Caco-2 (cell line): ENCODE measurements at regions not wholly inside any gene's neighbourhood (a gene's known extent, or its start where the extent isn't known, plus 50 kb on each side); places are given as distances from the start of the nearest gene placed in this dataset.

Experiments
- BruUV-seq: library from RNA; stranded (reverse); fragments of 400-500 nt; replicated peaks from 2 replicates; lab custom pipeline; 2021; lab: Mats Ljungman, UMichigan
- CTCF ChIA-PET: fragments of 300-600 bp; sonication (Branson Sonifier 250); formaldehyde crosslinking; loops from one replicate; lab custom pipeline; 2022; ENCODE audit warnings: antibody characterized with exemption; lab: Charles Lee
- POLR2A ChIA-PET: fragments of 300-600 bp; sonication (Branson Sonifier 250); formaldehyde crosslinking; loops from one replicate; lab custom pipeline; 2022; ENCODE audit warnings: antibody characterized with exemption; lab: Charles Lee
- DNase-seq, 2 experiments: peaks; one replicate each; pipeline versions ENCODE4 v3.0.0 to v3.0.0-alpha.2; 2020 to 2022
- H3K27me3 ChIP-seq: replicated peaks from 2 replicates; pipeline ENCODE4 v1.6.0; 2011; ENCODE audit warnings: low read length; ENCODE audit not compliant: control insufficient read depth, insufficient read depth
- H3K36me3 ChIP-seq: 2 replicates; pipeline ENCODE4 v1.5.1; 2011; ENCODE audit warnings: low read length; ENCODE audit not compliant: control insufficient read depth, insufficient read depth
- H3K4me1 ChIP-seq: fragments of 250-450 bp; sonication (Bioruptor Pico); 2 replicates; pipeline ENCODE4 v1.5.1; 2020; ENCODE audit warnings: mild to moderate bottlenecking
- H3K4me3 ChIP-seq: 2 replicates; pipeline ENCODE4 v1.5.1; 2011; ENCODE audit warnings: low read depth, mild to moderate bottlenecking, control low read depth, low read length
- H3K9me3 ChIP-seq: fragments of 250-450 bp; sonication (Bioruptor Pico); 2 replicates; pipeline ENCODE4 v1.5.1; 2020; ENCODE audit warnings: mild to moderate bottlenecking, moderate library complexity
- H3K27ac Mint-ChIP-seq: one replicate; pipeline ENCODE4 v1.8.0; 2022; ENCODE audit warnings: mixed read lengths; ENCODE audit not compliant: unreplicated experiment
- H3K27me3 Mint-ChIP-seq: one replicate; pipeline ENCODE4 v1.8.0; 2022; ENCODE audit warnings: mixed read lengths; ENCODE audit not compliant: insufficient read depth, unreplicated experiment
- H3K36me3 Mint-ChIP-seq: one replicate; pipeline ENCODE4 v1.8.0; 2022; ENCODE audit warnings: mild to moderate bottlenecking, mixed read lengths; ENCODE audit not compliant: insufficient read depth, unreplicated experiment
- H3K4me1 Mint-ChIP-seq: one replicate; pipeline ENCODE4 v1.8.0; 2022; ENCODE audit warnings: low read depth, mixed read lengths; ENCODE audit not compliant: unreplicated experiment
- H3K4me3 Mint-ChIP-seq: one replicate; pipeline ENCODE4 v1.8.0; 2022; ENCODE audit warnings: mild to moderate bottlenecking, moderate library complexity, mixed read lengths; ENCODE audit not compliant: unreplicated experiment
- H3K9me3 Mint-ChIP-seq: one replicate; pipeline ENCODE4 v1.8.0; 2022; ENCODE audit warnings: mixed read lengths; ENCODE audit not compliant: unreplicated experiment
- intact Hi-C: fragments of 100-400 bp; cut with micrococcal nuclease; formaldehyde crosslinking; loops from one replicate; pipeline ENCODE4 v1.10.0; 2022; ENCODE audit not compliant: unreplicated experiment
- TF ChIP-seq, protein P1 (sequence below), 2 experiments: fragments of 200-600 bp in 1 of 2; IDR thresholded peaks; 1 replicate in 1 of 2; 2 replicates in 1 of 2; pipeline versions ENCODE4 v1.5.1 to v1.8.0; 2011 to 2022; ENCODE audit warnings: antibody characterized with exemption in 1 of 2, control low read depth in 1 of 2, inconsistent platforms in 1 of 2, low read depth in 1 of 2, low read length in 1 of 2, mild to moderate bottlenecking in 1 of 2, moderate library complexity in 1 of 2; ENCODE audit not compliant: insufficient read depth in 1 of 2, severe bottlenecking in 1 of 2, unreplicated experiment in 1 of 2

DNA sequence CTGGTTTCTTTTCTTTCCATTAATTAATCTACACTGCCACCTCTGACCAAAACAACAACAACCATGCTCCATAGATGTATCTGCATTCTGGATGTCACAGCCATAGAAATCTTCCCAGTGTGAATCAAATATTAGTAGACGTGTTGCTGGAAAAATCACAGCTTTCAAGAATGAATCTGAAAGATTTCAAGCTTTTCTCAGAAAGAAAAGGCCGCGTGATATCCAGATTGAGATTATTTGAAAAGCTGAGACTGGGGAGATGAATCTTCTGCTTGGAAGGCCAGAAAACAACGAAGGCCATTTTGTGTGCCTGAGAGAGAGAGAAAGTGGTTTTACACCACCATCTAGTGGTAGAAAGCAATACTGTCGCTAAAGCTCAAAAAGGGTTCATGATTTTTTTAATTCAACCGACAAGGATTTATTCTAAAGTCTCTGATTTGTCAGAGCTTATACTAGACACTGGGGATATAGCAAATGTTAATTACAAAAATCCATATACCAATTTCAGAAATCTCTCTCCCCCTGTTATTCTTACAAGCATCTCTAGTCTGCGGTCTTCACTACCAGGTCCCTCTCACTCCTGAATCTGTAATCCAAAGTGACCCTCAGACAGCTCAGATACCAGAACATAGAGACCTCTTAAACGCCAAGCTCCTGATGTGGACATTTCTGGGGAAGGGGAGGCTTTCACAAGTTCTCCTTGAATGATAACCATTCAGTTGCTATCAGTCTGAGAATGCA is 87.5 kb upstream of the SGIP1 start:
- no peaks in the 10 kb centered on the region for H3K27me3 ChIP-seq
- no peaks in the 10 kb centered on the region for H3K9me3 Mint-ChIP-seq
- CTCF ChIA-PET: interaction anchor here (0.5 to 1.1 kb wide), 4 partner anchors 10 to 738 kb away, joined by 3 to 11 read pairs (median 3); no protein-coding TSS in a partner anchor

DNA sequence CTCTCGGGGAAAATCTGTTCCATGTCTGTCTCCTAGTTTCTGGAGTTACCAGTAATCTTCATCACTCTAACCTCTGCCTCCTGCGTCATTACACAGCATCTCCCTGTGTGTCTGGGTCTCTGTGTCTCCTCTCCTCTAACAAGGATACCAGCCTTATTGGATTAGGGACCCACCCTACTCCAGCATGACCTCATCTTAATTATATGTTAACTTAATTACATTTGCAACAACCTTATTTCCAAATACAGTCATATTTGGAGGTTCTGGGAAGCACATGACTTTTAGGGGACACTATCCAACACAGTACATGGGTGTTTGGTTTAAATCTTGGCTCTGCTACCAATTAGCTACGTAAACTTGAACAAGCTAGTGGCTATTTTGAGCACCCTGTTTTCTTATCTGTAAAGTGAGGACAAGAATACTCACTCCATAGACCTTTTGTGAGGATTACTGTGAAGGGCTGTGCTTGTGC is 83.9 kb upstream of the SGIP1 start:
- Histone ChIP-seq H3K4me3 (no peak overlapping the region), H3K36me3 (no peaks in the 10 kb centered on the region), H3K27me3 (no peaks in the 10 kb centered on the region), H3K4me1 (no peaks in the 10 kb centered on the region), H3K9me3 (no peaks in the 10 kb centered on the region)
- H3K4me3 Mint-ChIP-seq: no peak overlapping the region
- ChIA-PET POLR2A (no interaction called here), CTCF (no interaction called here)
- intact Hi-C loops: loop anchor here (5.0 kb wide), 1 partner anchor 52 kb away; no protein-coding TSS in a partner anchor
- DNase-seq: no peak
- TF ChIP-seq, protein P1, sequence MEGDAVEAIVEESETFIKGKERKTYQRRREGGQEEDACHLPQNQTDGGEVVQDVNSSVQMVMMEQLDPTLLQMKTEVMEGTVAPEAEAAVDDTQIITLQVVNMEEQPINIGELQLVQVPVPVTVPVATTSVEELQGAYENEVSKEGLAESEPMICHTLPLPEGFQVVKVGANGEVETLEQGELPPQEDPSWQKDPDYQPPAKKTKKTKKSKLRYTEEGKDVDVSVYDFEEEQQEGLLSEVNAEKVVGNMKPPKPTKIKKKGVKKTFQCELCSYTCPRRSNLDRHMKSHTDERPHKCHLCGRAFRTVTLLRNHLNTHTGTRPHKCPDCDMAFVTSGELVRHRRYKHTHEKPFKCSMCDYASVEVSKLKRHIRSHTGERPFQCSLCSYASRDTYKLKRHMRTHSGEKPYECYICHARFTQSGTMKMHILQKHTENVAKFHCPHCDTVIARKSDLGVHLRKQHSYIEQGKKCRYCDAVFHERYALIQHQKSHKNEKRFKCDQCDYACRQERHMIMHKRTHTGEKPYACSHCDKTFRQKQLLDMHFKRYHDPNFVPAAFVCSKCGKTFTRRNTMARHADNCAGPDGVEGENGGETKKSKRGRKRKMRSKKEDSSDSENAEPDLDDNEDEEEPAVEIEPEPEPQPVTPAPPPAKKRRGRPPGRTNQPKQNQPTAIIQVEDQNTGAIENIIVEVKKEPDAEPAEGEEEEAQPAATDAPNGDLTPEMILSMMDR (IDR thresholded peaks at IDR 0.05; ENCODE audit: insufficient read depth in 1 of 2, low read depth in 1 of 2, low read length in 1 of 2, severe bottlenecking in 1 of 2, unreplicated experiment in 1 of 2): no peak
- H3K27ac Mint-ChIP-seq: no peak overlapping the region
- BruUV-seq: no TSS peak
- H3K36me3 Mint-ChIP-seq: no peaks in the 10 kb centered on the region
- H3K27me3 Mint-ChIP-seq: peaks cover 4% of the 10 kb centered on the region
- H3K9me3 Mint-ChIP-seq: no peaks in the 10 kb centered on the region
- peaks cover 5% of the 10 kb centered on the region for H3K4me1 Mint-ChIP-seq

More for the DNA sequence above, 87.5 kb upstream of the SGIP1 start:
- no peak overlapping the region for H3K4me3 ChIP-seq
- no peaks in the 10 kb centered on the region for H3K36me3 ChIP-seq
- TF ChIP-seq, protein P1 (IDR thresholded peaks at IDR 0.05; ENCODE audit: insufficient read depth in 1 of 2, low read depth in 1 of 2, low read length in 1 of 2, severe bottlenecking in 1 of 2, unreplicated experiment in 1 of 2): peak; percentile 47 to 56
- H3K36me3 Mint-ChIP-seq: no peaks in the 10 kb centered on the region
- intact Hi-C loops: loop anchor here (1.0 to 5.0 kb wide), 3 partner anchors 84 to 487 kb away; no protein-coding TSS in a partner anchor
- no peak overlapping the region for H3K27ac Mint-ChIP-seq
- POLR2A ChIA-PET: no interaction called here
- peak in 1 of 2 experiments; percentile 39 for DNase-seq
- H3K4me1 ChIP-seq: no peaks in the 10 kb centered on the region
- peaks cover 8% of the 10 kb centered on the region for H3K4me1 Mint-ChIP-seq
- no peak overlapping the region for H3K4me3 Mint-ChIP-seq
- BruUV-seq: no TSS peak
- H3K27me3 Mint-ChIP-seq: peaks cover 8% of the 10 kb centered on the region
- H3K9me3 ChIP-seq: no peaks in the 10 kb centered on the region

DNA sequence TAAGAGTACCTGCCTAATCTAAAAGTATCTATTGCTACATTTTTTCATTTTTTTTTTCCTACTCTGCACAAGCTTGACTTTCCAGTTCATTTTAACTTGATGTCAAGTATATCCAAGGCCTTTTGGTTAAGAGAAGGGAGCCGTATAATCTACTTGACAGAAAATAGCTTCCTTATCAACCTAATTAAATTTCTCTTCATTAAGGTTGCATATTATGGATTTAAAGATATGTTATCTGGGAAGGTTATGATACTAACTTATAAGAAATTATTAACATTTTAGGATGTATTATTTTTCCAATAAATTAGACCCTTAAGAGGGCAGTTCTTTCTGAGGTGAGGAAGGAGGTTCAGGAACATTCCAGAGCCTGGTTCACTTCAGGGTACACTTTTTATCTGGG is 83.1 kb upstream of the SGIP1 start:
- H3K27me3 ChIP-seq: no peaks in the 10 kb centered on the region
- H3K4me3 ChIP-seq: no peak overlapping the region
- no peak overlapping the region for H3K27ac Mint-ChIP-seq
- intact Hi-C loops: loop anchor here (5.0 kb wide), 1 partner anchor 51 kb away; no protein-coding TSS in a partner anchor
- ChIA-PET CTCF (no interaction called here), POLR2A (no interaction called here)
- H3K4me1 Mint-ChIP-seq: no peaks in the 10 kb centered on the region
- no TSS peak for BruUV-seq
- H3K4me3 Mint-ChIP-seq: no peak overlapping the region
- no peaks in the 10 kb centered on the region for H3K36me3 Mint-ChIP-seq
- TF ChIP-seq, protein P1 (IDR thresholded peaks at IDR 0.05; ENCODE audit: insufficient read depth in 1 of 2, low read depth in 1 of 2, low read length in 1 of 2, severe bottlenecking in 1 of 2, unreplicated experiment in 1 of 2): no peak
- no peaks in the 10 kb centered on the region for H3K36me3 ChIP-seq
- no peaks in the 10 kb centered on the region for H3K9me3 Mint-ChIP-seq
- H3K4me1 ChIP-seq: no peaks in the 10 kb centered on the region
- no peaks in the 10 kb centered on the region for H3K9me3 ChIP-seq
- H3K27me3 Mint-ChIP-seq: peaks cover 4% of the 10 kb centered on the region
- DNase-seq: no peak
